Effector CD4-positive, alpha-beta T cell (primary cell): ENCODE measurements at regions not wholly inside any gene's neighbourhood (a gene's known extent, or its start where the extent isn't known, plus 50 kb on each side); places are given as distances from the start of the nearest gene placed in this dataset.
"Not testable (repeated sequence)": the region's sequence is repeated elsewhere in the genome, so short reads cannot be mapped to it uniquely, and the experiment has no call there.

Experiments
- DNase-seq: peaks from one replicate; pipeline ENCODE4 v3.0.0-alpha.2; 2020

GRCh38 chr10:119996944-119997343 is 104.4 kb downstream of the SEC23IP start:
- DNase-seq: no peak

DNA sequence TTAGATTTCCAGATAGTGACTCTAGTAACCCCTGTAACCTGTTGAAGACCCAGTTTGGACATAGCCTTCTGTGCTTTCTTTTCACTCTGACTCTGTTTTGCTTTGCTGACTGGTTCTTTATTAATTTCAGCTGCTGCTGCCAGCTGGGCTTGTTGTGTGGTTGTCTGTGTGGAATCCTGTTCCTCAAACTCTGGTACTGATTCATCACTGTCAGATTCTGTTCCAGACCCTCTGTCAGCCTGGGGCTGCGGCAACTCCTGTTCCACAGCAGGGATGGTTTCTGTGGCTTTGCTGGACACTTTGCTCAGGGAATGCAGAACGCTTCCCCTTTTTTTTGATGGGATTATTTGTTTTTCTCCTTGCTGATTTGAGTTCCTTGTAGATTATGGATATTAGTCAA is 104.9 kb downstream of the SEC23IP start:
- DNase-seq: no peak

DNA sequence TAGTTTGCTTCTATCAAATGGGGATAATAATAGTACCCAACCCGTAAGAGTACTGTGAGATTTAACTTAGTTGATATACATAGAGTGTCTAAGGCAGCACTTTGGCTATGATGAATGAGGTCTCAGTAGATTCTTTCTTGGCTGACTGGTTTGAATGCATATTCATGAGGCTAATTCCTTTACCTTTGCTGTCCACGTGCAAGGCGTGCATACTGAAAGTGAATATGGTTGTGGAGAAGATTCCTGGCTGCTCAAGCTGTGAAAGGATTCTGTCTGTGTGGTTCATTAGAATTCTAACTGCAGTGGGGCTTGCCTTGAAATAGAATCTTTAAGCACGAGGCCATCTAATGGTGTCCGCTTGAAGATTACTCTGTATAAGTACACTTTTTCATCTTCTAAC is 110.3 kb downstream of the SEC23IP start:
- no peak for DNase-seq

DNA sequence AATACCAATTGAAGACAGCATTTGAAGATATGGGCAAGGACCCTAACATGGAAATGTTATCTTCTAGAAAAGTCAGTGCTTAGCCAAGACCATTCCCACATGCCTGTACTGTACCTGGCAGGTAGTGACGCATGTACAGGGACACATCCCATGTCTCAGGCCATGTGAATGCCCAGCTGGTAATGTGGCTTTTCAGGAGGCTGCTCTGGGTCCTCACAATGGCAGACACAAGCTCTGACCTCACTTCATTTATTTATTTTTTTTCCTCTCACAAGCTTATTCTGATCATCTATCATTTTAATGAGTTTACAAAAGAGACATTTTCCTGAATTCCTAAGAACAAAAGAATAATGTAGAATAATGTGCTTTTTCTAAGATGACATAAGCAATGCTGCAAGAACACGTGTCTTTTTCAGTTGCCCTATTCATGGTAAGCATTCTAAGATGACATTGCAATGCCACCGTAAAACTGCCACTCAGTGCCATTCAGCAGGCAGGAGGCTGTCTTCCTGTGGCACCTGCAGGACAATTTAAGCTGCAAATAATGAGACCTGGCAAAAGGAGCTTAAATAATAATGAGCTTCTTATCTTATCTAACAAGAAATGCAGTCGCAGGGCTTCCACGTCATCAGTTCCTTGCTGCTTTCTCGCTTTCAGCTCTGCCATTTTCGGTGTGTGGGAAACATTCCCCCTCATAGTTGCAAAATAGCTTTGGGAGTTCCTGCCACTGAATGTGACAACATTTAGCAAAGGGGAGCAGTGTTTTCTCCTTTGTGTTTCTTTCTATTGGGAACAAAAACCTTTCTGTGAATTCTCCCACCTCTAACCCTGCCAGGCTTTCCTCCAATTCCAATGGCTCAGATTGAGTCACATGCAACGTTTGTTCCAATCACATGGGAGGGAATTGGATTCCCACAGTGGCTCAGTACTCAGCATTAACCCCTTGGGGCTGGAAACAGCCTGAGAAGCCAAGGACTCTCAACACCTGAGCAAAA is 113.0 kb downstream of the SEC23IP start:
- no peak for DNase-seq

DNA sequence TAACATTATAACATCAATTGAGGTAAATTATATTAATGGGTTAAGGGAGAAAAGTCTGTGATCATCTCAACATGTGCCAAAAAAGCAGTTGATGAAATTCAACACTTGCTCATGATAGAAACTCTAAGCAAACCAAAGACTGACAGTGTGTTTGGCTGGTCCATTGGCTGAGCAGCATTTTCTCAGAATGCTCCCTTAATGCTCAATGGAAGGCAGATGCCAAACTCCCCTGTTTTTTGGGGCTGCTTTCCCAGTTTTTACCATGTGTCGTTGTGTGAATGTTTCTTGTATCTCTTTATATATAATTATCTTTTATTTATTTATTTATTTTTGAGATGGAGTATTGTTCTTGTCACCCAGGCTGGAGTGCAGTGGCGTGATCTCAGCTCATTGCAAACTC is 114.7 kb downstream of the SEC23IP start:
- DNase-seq: no peak

GRCh38 chr10:120011359-120012130 is 119.0 kb downstream of the SEC23IP start:
- no peak for DNase-seq

- DNase-seq: no peak
Observed at GRCh38 chr10:120012131-120012400, 119.5 kb downstream of the SEC23IP start.

DNA sequence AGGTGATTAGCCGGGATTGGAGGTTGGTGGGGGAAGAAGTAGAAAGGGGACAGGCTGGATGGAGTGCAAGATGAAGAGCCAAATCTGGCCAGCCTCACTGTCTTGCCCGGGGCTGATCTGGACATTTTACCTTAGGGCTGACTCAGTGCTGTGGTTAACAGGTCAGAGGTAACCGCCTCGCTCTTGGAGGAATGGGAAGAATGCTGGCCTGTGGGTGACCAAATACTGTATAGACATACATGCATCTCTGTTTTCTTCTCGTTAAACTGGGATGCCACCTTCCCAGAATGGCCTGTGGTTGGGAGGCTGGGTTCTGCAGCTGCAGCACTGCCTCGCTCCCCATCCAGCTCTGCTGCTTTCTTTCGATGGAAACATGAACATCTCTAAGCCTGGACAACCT is 120.0 kb downstream of the SEC23IP start:
- no peak for DNase-seq

DNA sequence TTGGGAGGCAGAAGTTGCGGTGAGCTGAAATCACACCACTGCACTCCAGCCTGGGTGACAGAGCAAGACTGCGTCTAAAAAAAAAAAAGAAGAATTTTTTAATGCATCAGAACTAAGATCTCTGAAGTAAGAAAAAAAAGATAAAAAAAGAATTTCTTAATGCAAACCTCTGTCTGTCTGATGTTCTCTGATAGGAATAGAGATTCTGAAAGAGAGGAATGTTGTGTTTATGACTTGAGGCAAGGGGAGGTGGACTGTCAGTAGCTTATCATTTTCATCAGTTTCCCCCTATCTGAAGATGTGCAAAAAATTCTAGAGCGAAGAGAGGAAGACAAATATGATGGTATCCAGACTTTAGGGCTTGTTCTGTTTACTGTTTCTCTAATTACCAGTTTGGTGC is 121.5 kb downstream of the SEC23IP start:
- DNase-seq: no peak

DNA sequence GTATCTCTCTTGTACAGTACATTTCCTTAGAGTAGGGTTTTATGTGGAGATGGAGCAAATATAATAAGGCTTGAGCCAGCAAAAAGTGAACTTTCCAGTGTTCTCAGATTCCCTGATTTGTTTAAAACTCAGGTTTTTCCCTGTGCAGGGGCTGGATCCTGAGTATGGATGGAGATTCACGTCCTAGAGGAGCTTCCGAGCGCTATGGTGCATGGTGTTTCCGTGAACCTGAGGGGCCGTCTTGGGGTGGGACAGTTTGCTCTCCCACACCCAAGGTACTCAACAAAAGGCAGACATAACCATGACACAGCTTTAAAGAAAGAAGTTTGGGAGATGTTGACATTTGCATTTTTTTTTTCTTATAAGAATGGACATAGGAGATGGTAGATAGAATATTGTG is 122.5 kb downstream of the SEC23IP start:
- no peak for DNase-seq

DNA sequence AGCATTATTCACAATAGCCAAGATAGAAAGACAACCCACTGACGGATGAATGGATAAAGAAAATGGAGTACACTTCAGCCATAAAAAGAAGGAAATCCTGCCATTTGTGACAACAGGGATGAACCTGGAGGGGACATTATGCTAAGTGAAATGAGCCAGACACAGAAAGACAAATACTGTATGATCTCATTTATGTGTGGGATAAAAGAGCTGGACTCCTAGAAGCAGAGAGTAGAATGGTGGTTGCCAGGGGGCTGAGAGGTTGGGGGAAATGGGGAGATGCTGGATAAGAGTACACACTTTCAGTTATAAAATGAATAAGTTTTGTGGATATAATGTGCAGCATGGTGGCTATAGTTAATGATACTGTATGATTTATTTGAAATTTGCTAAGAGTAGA is 124.4 kb downstream of the SEC23IP start:
- no peak for DNase-seq

- no peak for DNase-seq
Observed at GRCh38 chr10:120017733-120018417, 125.3 kb downstream of the SEC23IP start.

- DNase-seq: no peak
Observed at GRCh38 chr10:120018695-120019094, 126.2 kb downstream of the SEC23IP start.

- no peak for DNase-seq
Observed at GRCh38 chr10:120019568-120019967, 127.0 kb downstream of the SEC23IP start.

DNA sequence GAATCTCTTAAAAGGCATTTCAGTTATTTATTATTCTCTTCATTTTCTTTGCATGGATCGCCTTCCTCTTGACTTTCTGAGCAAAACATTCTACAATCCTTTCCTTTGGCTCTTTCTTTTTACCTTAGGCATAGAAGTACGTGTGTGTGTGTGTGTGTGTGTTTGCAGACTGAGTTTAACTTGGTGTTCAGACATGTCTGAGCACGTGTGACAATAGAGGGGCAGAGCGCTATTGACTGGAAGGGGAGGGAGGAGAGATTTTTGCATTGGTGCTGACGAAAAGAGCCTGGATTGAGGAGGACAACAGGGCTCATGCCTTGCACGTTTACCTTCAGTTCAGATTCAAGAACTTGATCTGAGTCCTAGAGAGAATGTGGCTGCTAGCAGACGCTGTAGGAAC is 129.8 kb downstream of the SEC23IP start:
- no peak for DNase-seq

DNA sequence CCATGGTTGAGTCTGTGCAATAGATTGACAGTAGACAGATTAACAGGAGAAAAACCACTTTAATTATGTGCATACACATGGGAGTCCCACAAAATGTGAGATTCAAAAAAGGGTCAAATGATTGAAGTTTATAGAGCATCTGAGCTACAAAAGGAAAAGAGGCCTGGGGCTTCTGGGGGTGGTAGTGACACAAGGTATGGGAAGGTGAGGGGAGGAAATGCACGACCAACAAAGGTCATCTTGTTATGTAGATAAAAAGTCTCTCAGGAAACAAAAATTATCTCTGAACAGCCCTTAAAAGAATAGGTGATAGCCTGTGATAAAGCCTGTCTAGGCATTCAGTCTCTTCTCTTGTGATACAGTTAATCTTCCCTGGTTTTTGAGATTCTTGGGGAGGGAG is 141.7 kb downstream of the SEC23IP start:
- DNase-seq: no peak

DNA sequence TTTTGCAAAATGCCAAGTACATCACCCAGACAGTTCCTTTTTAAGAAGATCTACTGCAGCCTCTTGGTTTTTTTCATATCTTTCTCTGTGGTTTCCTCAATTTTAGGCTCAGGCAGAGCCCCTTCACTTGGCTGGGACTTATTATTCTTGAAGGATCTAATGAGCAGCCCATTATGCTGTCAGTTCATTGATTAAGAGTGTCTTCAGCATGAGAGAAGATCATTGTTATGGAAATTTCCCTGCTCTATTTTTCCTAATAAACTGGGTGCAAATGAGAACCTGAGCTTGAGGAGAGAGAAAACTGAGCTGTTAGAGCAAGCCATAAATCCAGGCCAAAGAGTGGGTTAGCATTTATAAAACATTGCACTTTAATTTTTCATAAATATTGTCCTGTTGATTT is 146.5 kb downstream of the SEC23IP start:
- no peak for DNase-seq

DNA sequence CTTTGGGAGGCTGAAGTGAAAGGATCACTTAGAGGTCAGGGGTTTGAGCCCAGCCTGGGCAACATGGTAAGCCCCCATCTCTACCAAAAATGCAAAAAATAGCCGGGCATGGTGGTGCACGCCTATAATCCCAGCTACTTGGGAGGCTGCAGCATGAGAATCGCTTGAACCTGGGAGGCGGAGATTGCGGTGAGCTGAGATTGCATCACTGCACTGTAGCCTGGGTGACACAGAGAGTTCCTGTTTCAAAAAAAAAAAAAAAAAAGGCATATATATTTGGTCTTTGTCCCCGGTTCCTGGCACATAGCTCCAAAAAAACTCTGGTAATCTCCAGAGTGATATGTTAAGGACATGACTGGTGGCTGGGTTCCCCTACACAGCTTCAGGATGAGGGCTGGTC is 147.3 kb downstream of the SEC23IP start:
- no peak for DNase-seq

DNA sequence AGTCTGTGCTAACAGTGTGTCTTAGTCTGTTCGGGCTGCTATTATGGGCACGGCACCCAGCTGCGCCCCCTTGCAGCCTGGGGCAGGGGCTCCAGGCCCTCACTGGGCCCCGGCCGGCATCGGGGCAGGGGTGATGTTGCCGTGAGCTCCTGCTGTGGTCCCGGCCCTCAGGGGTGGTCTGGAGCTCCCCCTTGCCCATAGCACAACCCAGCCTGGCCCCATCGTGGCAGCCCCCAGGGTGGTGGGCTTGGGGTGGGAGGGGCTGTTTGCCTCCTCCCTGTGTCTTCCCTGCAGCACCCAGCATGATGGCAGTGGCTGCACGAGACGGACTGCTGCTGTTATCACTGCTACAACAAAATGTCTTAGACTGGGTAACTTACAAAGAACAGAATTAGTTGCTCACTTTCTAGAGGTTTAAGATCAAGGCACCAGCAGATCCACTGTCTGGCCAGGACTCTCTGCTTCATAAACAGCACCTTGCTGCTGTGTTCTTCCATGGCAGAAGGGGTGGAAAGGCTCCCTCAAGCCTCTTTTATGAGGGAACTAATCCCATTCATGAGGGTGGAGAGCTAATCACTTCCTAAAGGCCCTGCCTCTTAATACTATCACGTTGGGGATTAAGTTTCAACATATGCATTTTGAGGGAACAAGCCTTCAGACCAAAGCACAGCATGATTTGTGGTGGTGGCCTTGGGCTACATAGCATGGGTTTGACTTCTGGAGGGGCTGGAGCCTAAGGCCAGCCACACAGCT is 149.5 kb downstream of the SEC23IP start:
- no peak for DNase-seq

DNA sequence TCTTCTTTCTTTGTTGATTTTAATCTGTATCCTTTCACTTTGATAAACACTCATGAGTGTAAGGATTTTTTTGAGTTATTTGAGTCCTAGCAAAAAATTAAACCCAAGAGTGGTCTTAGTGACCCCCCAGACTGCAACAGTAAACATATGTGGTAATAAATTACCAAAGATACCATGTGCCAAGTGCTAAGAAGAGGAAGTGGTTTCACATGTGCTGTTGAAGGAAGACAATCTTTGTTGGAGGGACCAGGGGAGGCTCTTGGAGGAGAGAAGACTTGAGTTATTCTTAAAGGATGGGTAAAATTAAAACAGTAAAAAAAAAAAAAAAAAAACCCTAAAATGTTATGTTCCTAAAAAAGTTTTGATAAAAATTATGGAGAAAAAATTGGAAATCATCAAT is 150.2 kb downstream of the SEC23IP start:
- no peak for DNase-seq

- not testable (repeated sequence) for DNase-seq
Observed at GRCh38 chr10:120047373-120047772, 154.8 kb downstream of the SEC23IP start.

DNA sequence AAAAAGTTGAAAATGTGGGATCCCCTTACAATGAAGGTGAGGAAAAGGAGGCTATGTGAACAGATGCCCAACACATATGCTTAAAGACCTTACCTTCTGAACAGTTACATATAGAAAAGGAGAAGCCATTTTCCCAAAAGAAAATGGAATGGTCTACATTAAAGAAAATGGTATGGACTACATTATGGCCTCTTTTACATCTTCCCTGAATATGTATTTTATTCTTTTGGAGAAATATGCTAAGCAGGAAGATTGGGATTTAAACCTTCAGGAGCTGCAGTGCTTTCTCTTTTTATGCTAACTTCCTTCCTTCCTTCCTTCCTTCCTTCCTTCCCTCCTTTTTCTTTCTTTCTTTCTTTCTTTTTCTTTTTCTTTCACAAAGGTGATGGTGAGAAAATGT is 155.4 kb downstream of the SEC23IP start:
- DNase-seq: no peak

GRCh38 chr10:120048391-120048790 is 155.9 kb downstream of the SEC23IP start:
- no peak for DNase-seq
